Kidney (tissue), 13 donors: ENCODE measurements at regions not wholly inside any gene's neighbourhood (a gene's known extent, or its start where the extent isn't known, plus 50 kb on each side); places are given as distances from the start of the nearest gene placed in this dataset.

ENCODE experiments used
- DNase-seq, 5 donors: peaks; one replicate each; pipeline ENCODE4 v3.0.0-alpha.2; 2013 to 2020
- FAIRE-seq: peaks from 2 replicates; lab custom pipeline; 2012; peaks lifted over from hg19 to GRCh38; lab: Jason Lieb, UNC
- H3K27ac ChIP-seq, 2 donors: one replicate each; pipeline ENCODE4 v1.7.0; 2013; ENCODE audit warnings: low read depth in 2 of 2, low read length in 2 of 2, inconsistent platforms in 1 of 2
- H3K27me3 ChIP-seq: one replicate; pipeline ENCODE4 v1.7.1; 2013; ENCODE audit warnings: low read length, inconsistent platforms; ENCODE audit not compliant: control insufficient read depth, insufficient read depth
- H3K36me3 ChIP-seq, 3 donors: one replicate each; pipeline versions ENCODE4 v1.7.0 to v1.7.1; 2013; ENCODE audit warnings: low read length in 3 of 3, control low read depth in 1 of 3, inconsistent platforms in 1 of 3; ENCODE audit not compliant: insufficient read depth in 3 of 3, control insufficient read depth in 2 of 3
- H3K4me1 ChIP-seq, 3 donors: one replicate each; pipeline versions ENCODE4 v1.7.0 to v1.7.1; 2013; ENCODE audit warnings: low read length in 3 of 3, inconsistent platforms in 1 of 3, low read depth in 1 of 3; ENCODE audit not compliant: control insufficient read depth in 2 of 3, insufficient read depth in 2 of 3
- H3K4me3 ChIP-seq, 3 donors: one replicate each; pipeline versions ENCODE4 v1.7.0 to v1.8.1; 2013; ENCODE audit warnings: low read length in 3 of 3, control low read depth in 1 of 3, inconsistent platforms in 1 of 3
- H3K9ac ChIP-seq, 3 donors: one replicate each; pipeline versions ENCODE4 v1.7.0 to v1.7.1; 2013; ENCODE audit warnings: low read length in 3 of 3, control low read depth in 1 of 3, inconsistent platforms in 1 of 3
- H3K9me3 ChIP-seq, 3 donors: one replicate each; pipeline versions ENCODE4 v1.7.0 to v1.7.1; 2013; ENCODE audit warnings: low read length in 3 of 3, control low read depth in 1 of 3, inconsistent platforms in 1 of 3; ENCODE audit not compliant: control insufficient read depth in 2 of 3, insufficient read depth in 1 of 3
- CTCF ChIP-seq: IDR thresholded peaks from 3 replicates; pipeline ENCODE4 v1.5.1; 2012; ENCODE audit warnings: mild to moderate bottlenecking, moderate library complexity, borderline replicate concordance; ENCODE audit not compliant: insufficient read depth; ENCODE audit errors: extremely low read depth
- intact Hi-C: fragments of 100-400 bp; cut with DNase I; formaldehyde crosslinking; loops from one replicate; pipeline ENCODE4 v1.11.1; 2022
- donor health status: control.
- donor health status: control.
- donor health status: control.
- donor health status: control.
- donor health status: control.
- donor health status: DM: yes; HTN: yes; CAD: no.
- donor health status: Normal renal cell carcinoma (clear cell type).

GRCh38 chr12:42985506-42985905 is 396.0 kb upstream of the PRICKLE1 start:
- FAIRE-seq (no peak), DNase-seq (no peak)
- TF ChIP-seq CTCF = no peak
- Histone ChIP-seq H3K4me3 (no peak overlapping the region), H3K27ac (no peak overlapping the region), H3K4me1 (no peaks in the 10 kb centered on the region), H3K27me3 (no peaks in the 10 kb centered on the region), H3K9me3 (no peaks in the 10 kb centered on the region), H3K9ac (no peak overlapping the region), H3K36me3 (no peaks in the 10 kb centered on the region)
- intact Hi-C loops = no loop called here

GRCh38 chr12:42982828-42983227 is 393.3 kb upstream of the PRICKLE1 start:
- no peak overlapping the region for H3K4me3 ChIP-seq
- no peak overlapping the region for H3K9ac ChIP-seq
- no peaks in the 10 kb centered on the region for H3K9me3 ChIP-seq
- H3K27ac ChIP-seq = no peak overlapping the region
- H3K4me1 ChIP-seq = no peaks in the 10 kb centered on the region
- H3K27me3 ChIP-seq = no peaks in the 10 kb centered on the region
- no peak for DNase-seq
- no peak for FAIRE-seq
- intact Hi-C loops = no loop called here
- TF ChIP-seq CTCF = no peak
- no peaks in the 10 kb centered on the region for H3K36me3 ChIP-seq

- no peak overlapping the region for H3K9ac ChIP-seq
- no peaks in the 10 kb centered on the region for H3K9me3 ChIP-seq
- H3K27ac ChIP-seq = no peak overlapping the region
- no peak overlapping the region for H3K4me3 ChIP-seq
- intact Hi-C loops = no loop called here
- FAIRE-seq (no peak), DNase-seq (no peak)
- H3K27me3 ChIP-seq = no peaks in the 10 kb centered on the region
- TF ChIP-seq CTCF = no peak
- no peaks in the 10 kb centered on the region for H3K4me1 ChIP-seq
- no peaks in the 10 kb centered on the region for H3K36me3 ChIP-seq
Observed at GRCh38 chr12:42981379-42981778, 391.8 kb upstream of the PRICKLE1 start.

- Histone ChIP-seq H3K27me3 (no peaks in the 10 kb centered on the region), H3K4me3 (no peak overlapping the region), H3K36me3 (no peaks in the 10 kb centered on the region), H3K9me3 (no peaks in the 10 kb centered on the region), H3K4me1 (no peaks in the 10 kb centered on the region), H3K27ac (no peak overlapping the region), H3K9ac (no peak overlapping the region)
- FAIRE-seq (no peak), DNase-seq (peak in 2 of 5 donors; percentile 23 to 34)
- TF ChIP-seq CTCF = no peak
- intact Hi-C loops = no loop called here
Observed at GRCh38 chr12:42980441-42980840, 390.9 kb upstream of the PRICKLE1 start.
